ENCODE measurements at regions not wholly inside any gene's neighbourhood (a gene's known extent, or its start where the extent isn't known, plus 50 kb on each side); places are given as distances from the start of the nearest gene placed in this dataset.

- no peak for DNase-seq (ENCODE audit: low read depth)
- TF ChIP-seq MYC (IDR thresholded peaks at IDR 0.05; ENCODE audit: low read depth, low read length), result no peak
- no peak for TF ChIP-seq CTCF (IDR thresholded peaks at IDR 0.05; ENCODE audit: low read depth, low read length)
- no peak for TF ChIP-seq POLR2A (IDR thresholded peaks at IDR 0.05; ENCODE audit: extremely low read depth, insufficient read length)
- TF ChIP-seq MAX (IDR thresholded peaks at IDR 0.05; ENCODE audit: low read depth, low read length), result no peak
- no peak overlapping the region for H3K4me3 ChIP-seq (ENCODE audit: low read depth, low read length)
These were observed 176.0 kb downstream of the OLFM1 start for GRCh38 chr9:135263511-135263910.

GRCh38 chr9:135265931-135266330 is 178.5 kb downstream of the OLFM1 start:
- no peak for DNase-seq (ENCODE audit: low read depth)
- no peak overlapping the region for H3K4me3 ChIP-seq (ENCODE audit: low read depth, low read length)
- TF ChIP-seq POLR2A (IDR thresholded peaks at IDR 0.05; ENCODE audit: extremely low read depth, insufficient read length), result no peak
- no peak for TF ChIP-seq MYC (IDR thresholded peaks at IDR 0.05; ENCODE audit: low read depth, low read length)
- TF ChIP-seq MAX (IDR thresholded peaks at IDR 0.05; ENCODE audit: low read depth, low read length), result no peak
- no peak for TF ChIP-seq CTCF (IDR thresholded peaks at IDR 0.05; ENCODE audit: low read depth, low read length)

GRCh38 chr9:135267191-135267809 is 179.8 kb downstream of the OLFM1 start:
- no peak overlapping the region for H3K4me3 ChIP-seq (ENCODE audit: low read depth, low read length)
- DNase-seq (ENCODE audit: low read depth), result no peak
- TF ChIP-seq MYC (IDR thresholded peaks at IDR 0.05; ENCODE audit: low read depth, low read length) (no peak), MAX (IDR thresholded peaks at IDR 0.05; ENCODE audit: low read depth, low read length) (no peak), CTCF (IDR thresholded peaks at IDR 0.05; ENCODE audit: low read depth, low read length) (no peak), POLR2A (IDR thresholded peaks at IDR 0.05; ENCODE audit: extremely low read depth, insufficient read length) (no peak)

- no peak for DNase-seq (ENCODE audit: low read depth)
- no peak overlapping the region for H3K4me3 ChIP-seq (ENCODE audit: low read depth, low read length)
- TF ChIP-seq MYC (IDR thresholded peaks at IDR 0.05; ENCODE audit: low read depth, low read length), result no peak
- TF ChIP-seq CTCF (IDR thresholded peaks at IDR 0.05; ENCODE audit: low read depth, low read length), result no peak
- no peak for TF ChIP-seq POLR2A (IDR thresholded peaks at IDR 0.05; ENCODE audit: extremely low read depth, insufficient read length)
- TF ChIP-seq MAX (IDR thresholded peaks at IDR 0.05; ENCODE audit: low read depth, low read length), result no peak
These were observed 180.6 kb downstream of the OLFM1 start for GRCh38 chr9:135268031-135268430.

GRCh38 chr9:135268981-135269380 is 181.5 kb downstream of the OLFM1 start:
- no peak for TF ChIP-seq POLR2A (IDR thresholded peaks at IDR 0.05; ENCODE audit: extremely low read depth, insufficient read length)
- TF ChIP-seq CTCF (IDR thresholded peaks at IDR 0.05; ENCODE audit: low read depth, low read length), result no peak
- no peak for TF ChIP-seq MYC (IDR thresholded peaks at IDR 0.05; ENCODE audit: low read depth, low read length)
- TF ChIP-seq MAX (IDR thresholded peaks at IDR 0.05; ENCODE audit: low read depth, low read length), result no peak
- DNase-seq (ENCODE audit: low read depth), result no peak
- no peak overlapping the region for H3K4me3 ChIP-seq (ENCODE audit: low read depth, low read length)

All from NB4 (cell line).